ENCODE measurements at regions not wholly inside any gene's neighbourhood (a gene's known extent, or its start where the extent isn't known, plus 50 kb on each side); places are given as distances from the start of the nearest gene placed in this dataset.

- no peak for DNase-seq
These were observed 534.7 kb upstream of the CBLB start for GRCh38 chr3:106403371-106404145.

GRCh38 chr3:106413683-106414082, 544.9 kb upstream of the CBLB start:
- intact Hi-C loops (cut with DNase I; ENCODE audit: low total_unique reads): no loop called here
- Histone ChIP-seq H3K27me3 (no peaks in the 10 kb centered on the region), H3K9me3 (no peaks in the 10 kb centered on the region), H3K36me3 (no peaks in the 10 kb centered on the region), H3K4me1 (no peaks in the 10 kb centered on the region), H3K27ac (no peak overlapping the region), H3K4me3 (no peak overlapping the region)
- no peak for DNase-seq
- TF ChIP-seq CTCF (IDR thresholded peaks at IDR 0.05): no peak

More at GRCh38 chr3:106403371-106404145, 534.7 kb upstream of the CBLB start:
- Histone ChIP-seq H3K4me1 (peaks cover 0 to 11% (median 0%) of the 10 kb centered on the region in 4 donors), H3K4me3 (no peak overlapping the region), H3K27me3 (no peaks in the 10 kb centered on the region), H3K27ac (no peak overlapping the region), H3K36me3 (no peaks in the 10 kb centered on the region), H3K9me3 (no peaks in the 10 kb centered on the region)
- intact Hi-C loops (cut with DNase I; ENCODE audit: low total_unique reads): no loop called here
- no peak for TF ChIP-seq CTCF (IDR thresholded peaks at IDR 0.05)

GRCh38 chr3:106420628-106421027, 551.8 kb upstream of the CBLB start:
- intact Hi-C loops (cut with DNase I; ENCODE audit: low total_unique reads): no loop called here
- DNase-seq: no peak
- Histone ChIP-seq H3K4me3 (no peak overlapping the region), H3K36me3 (no peaks in the 10 kb centered on the region), H3K27ac (no peak overlapping the region), H3K4me1 (no peaks in the 10 kb centered on the region), H3K27me3 (no peaks in the 10 kb centered on the region), H3K9me3 (no peaks in the 10 kb centered on the region)
- TF ChIP-seq CTCF (IDR thresholded peaks at IDR 0.05): no peak

GRCh38 chr3:106421426-106421825, 552.6 kb upstream of the CBLB start:
- Histone ChIP-seq H3K27ac (no peak overlapping the region), H3K4me1 (no peaks in the 10 kb centered on the region), H3K36me3 (no peaks in the 10 kb centered on the region), H3K4me3 (no peak overlapping the region), H3K27me3 (no peaks in the 10 kb centered on the region), H3K9me3 (no peaks in the 10 kb centered on the region)
- no peak for TF ChIP-seq CTCF (IDR thresholded peaks at IDR 0.05)
- intact Hi-C loops (cut with DNase I; ENCODE audit: low total_unique reads): no loop called here
- DNase-seq: no peak

- intact Hi-C loops (cut with DNase I; ENCODE audit: low total_unique reads): no loop called here
- no peak for TF ChIP-seq CTCF (IDR thresholded peaks at IDR 0.05)
- no peaks in the 10 kb centered on the region for H3K4me1 ChIP-seq
- no peak overlapping the region for H3K27ac ChIP-seq
- H3K9me3 ChIP-seq: no peaks in the 10 kb centered on the region
- H3K27me3 ChIP-seq: no peaks in the 10 kb centered on the region
- no peak for DNase-seq
- no peaks in the 10 kb centered on the region for H3K36me3 ChIP-seq
- no peak overlapping the region for H3K4me3 ChIP-seq
These were observed 553.1 kb upstream of the CBLB start for GRCh38 chr3:106421909-106422308.

Data from tibial artery (tissue), 4 donors.